ENCODE measurements at regions not wholly inside any gene's neighbourhood (a gene's known extent, or its start where the extent isn't known, plus 50 kb on each side); places are given as distances from the start of the nearest gene placed in this dataset.
"Not testable (repeated sequence)": the region's sequence is repeated elsewhere in the genome, so short reads cannot be mapped to it uniquely, and the experiment has no call there.

GRCh38 chr4:71081192-71081591, 87.7 kb downstream of the DCK start:
- no peak for DNase-seq (ENCODE audit: low spot score)

GRCh38 chr4:71093745-71094144, 100.3 kb downstream of the DCK start:
- no peak for DNase-seq (ENCODE audit: low spot score)

- DNase-seq (ENCODE audit: low spot score) = no peak
Measured at GRCh38 chr4:71094201-71094600, 100.8 kb downstream of the DCK start.

- no peak for DNase-seq (ENCODE audit: low spot score)
Measured at GRCh38 chr4:71095141-71095540, 101.7 kb downstream of the DCK start.

- no peak for DNase-seq (ENCODE audit: low spot score)
Measured at GRCh38 chr4:71095545-71095944, 102.1 kb downstream of the DCK start.

GRCh38 chr4:71107726-71108125, 114.3 kb downstream of the DCK start:
- no peak for DNase-seq (ENCODE audit: low spot score)

- no peak for DNase-seq (ENCODE audit: low spot score)
Measured at GRCh38 chr4:71110499-71110898, 117.0 kb downstream of the DCK start.

- not testable (repeated sequence) for DNase-seq (ENCODE audit: low spot score)
Measured at GRCh38 chr4:71111133-71111532, 117.7 kb downstream of the DCK start.

- peak; percentile 54 for DNase-seq (ENCODE audit: low spot score)
Measured at GRCh38 chr4:71113294-71113693, 119.8 kb downstream of the DCK start.

- DNase-seq (ENCODE audit: low spot score) = no peak
Measured at GRCh38 chr4:71120831-71121524, 127.5 kb downstream of the DCK start.

- no peak for DNase-seq (ENCODE audit: low spot score)
Measured at GRCh38 chr4:71123951-71124350, 130.5 kb downstream of the DCK start.

GRCh38 chr4:71125137-71125536, 131.7 kb downstream of the DCK start:
- no peak for DNase-seq (ENCODE audit: low spot score)

GRCh38 chr4:71126719-71127118, 133.3 kb downstream of the DCK start:
- no peak for DNase-seq (ENCODE audit: low spot score)

GRCh38 chr4:71130827-71131603, 137.6 kb downstream of the DCK start:
- no peak for DNase-seq (ENCODE audit: low spot score)

GRCh38 chr4:71132486-71132885, 139.0 kb downstream of the DCK start:
- no peak for DNase-seq (ENCODE audit: low spot score)

- no peak for DNase-seq (ENCODE audit: low spot score)
Measured at GRCh38 chr4:71133491-71133890, 140.0 kb downstream of the DCK start.

GRCh38 chr4:71136071-71136470, 142.6 kb downstream of the DCK start:
- no peak for DNase-seq (ENCODE audit: low spot score)

- DNase-seq (ENCODE audit: low spot score) = no peak
Measured at GRCh38 chr4:71138007-71138615, 144.7 kb downstream of the DCK start.

GRCh38 chr4:71140563-71140962, 147.1 kb downstream of the DCK start:
- DNase-seq (ENCODE audit: low spot score) = no peak

GRCh38 chr4:71141125-71141524, 147.7 kb downstream of the DCK start:
- no peak for DNase-seq (ENCODE audit: low spot score)

GRCh38 chr4:71147261-71147660, 153.8 kb downstream of the DCK start:
- DNase-seq (ENCODE audit: low spot score) = no peak

GRCh38 chr4:71148545-71148944, 155.1 kb downstream of the DCK start:
- no peak for DNase-seq (ENCODE audit: low spot score)

GRCh38 chr4:71151054-71151453, 157.6 kb downstream of the DCK start:
- DNase-seq (ENCODE audit: low spot score) = no peak
